Panc1 (cell line): ENCODE measurements at regions not wholly inside any gene's neighbourhood (a gene's known extent, or its start where the extent isn't known, plus 50 kb on each side); places are given as distances from the start of the nearest gene placed in this dataset.

Experiments used
- ATAC-seq: fragments of 200-7000 bp; cut with Tn5 transposase; 2 replicates; pipeline ENCODE4 v1.9.1; 2020; ENCODE audit warnings: mild to moderate bottlenecking, moderate library complexity
- BruUV-seq: library from RNA; stranded (reverse); fragments of 400-500 nt; replicated peaks from 2 replicates; lab custom pipeline; 2021; lab: Mats Ljungman, UMichigan
- CTCF ChIA-PET: fragments of 300-600 bp; sonication (Branson Sonifier 250); formaldehyde crosslinking; loops from one replicate; lab custom pipeline; 2022; ENCODE audit warnings: antibody characterized with exemption; lab: Charles Lee
- POLR2A ChIA-PET: fragments of 300-600 bp; sonication (Branson Sonifier 250); formaldehyde crosslinking; loops from one replicate; lab custom pipeline; 2022; ENCODE audit warnings: antibody characterized with exemption; lab: Charles Lee
- DNase-seq: peaks from one replicate; pipeline ENCODE4 v3.0.0-alpha.2; 2010; ENCODE audit warnings: low read depth, low spot score
- H3K27ac ChIP-seq: 2 replicates; pipeline ENCODE4 v1.5.1; 2011; ENCODE audit warnings: mild to moderate bottlenecking, low read length, inconsistent platforms
- H3K27me3 ChIP-seq: fragments of 200-500 bp; sonication (Bioruptor generic); 2 replicates; pipeline ENCODE4 v1.6.0; 2014; ENCODE audit warnings: low read length, inconsistent platforms; ENCODE audit not compliant: control insufficient read depth, insufficient read depth
- H3K36me3 ChIP-seq: fragments of 200-500 bp; sonication (Bioruptor generic); 2 replicates; pipeline ENCODE4 v1.5.1; 2014; ENCODE audit warnings: inconsistent platforms, mild to moderate bottlenecking, low read length, moderate library complexity; ENCODE audit not compliant: control insufficient read depth, insufficient read depth
- H3K4me1 ChIP-seq: 2 replicates; pipeline ENCODE4 v1.5.1; 2011; ENCODE audit warnings: inconsistent platforms, mild to moderate bottlenecking, low read length, moderate library complexity; ENCODE audit not compliant: control insufficient read depth, insufficient read depth
- H3K4me3 ChIP-seq, 2 experiments: 2 replicates each; pipeline ENCODE4 v1.5.1; 2011 to 2012; ENCODE audit warnings: low read depth in 2 of 2, low read length in 2 of 2, mild to moderate bottlenecking in 2 of 2, inconsistent platforms in 1 of 2, moderate library complexity in 1 of 2
- H3K9me3 ChIP-seq: fragments of 200-500 bp; sonication (Bioruptor generic); 2 replicates; pipeline ENCODE4 v1.5.1; 2014; ENCODE audit warnings: low read depth, mild to moderate bottlenecking, inconsistent platforms, low read length, moderate library complexity; ENCODE audit not compliant: control insufficient read depth, insufficient read depth
- POLR2AphosphoS5 ChIP-seq: IDR thresholded peaks from 2 replicates; pipeline ENCODE4 v1.6.1; 2012; ENCODE audit warnings: mild to moderate bottlenecking, low read depth, low read length, moderate library complexity
- SIN3A ChIP-seq: IDR thresholded peaks from 2 replicates; pipeline ENCODE4 v1.6.1; 2012; ENCODE audit warnings: low read depth, mild to moderate bottlenecking, low read length, moderate library complexity, borderline replicate concordance; ENCODE audit not compliant: insufficient read depth
- TCF7L2 ChIP-seq: IDR thresholded peaks from 2 replicates; pipeline ENCODE4 v1.6.1; 2011; ENCODE audit warnings: mild to moderate bottlenecking, low read depth, low read length, inconsistent platforms
- in situ Hi-C: cut with HindIII; loops from 2 replicates; pipeline ENCODE4 v1.10.0; 2016; ENCODE audit warnings: low sequenced_read_pairs, low pct_unique_long_range_greater_than_20kb
- intact Hi-C: fragments of 100-400 bp; cut with micrococcal nuclease; formaldehyde crosslinking; loops from one replicate; pipeline ENCODE4 v1.10.0; 2022; ENCODE audit not compliant: unreplicated experiment
- TF ChIP-seq, protein P1 (sequence below), 2 experiments: IDR thresholded peaks; 2 replicates each; pipeline ENCODE4 v1.6.1; 2011 to 2012; ENCODE audit warnings: low read depth in 2 of 2, control low read depth in 1 of 2, low read length in 1 of 2, mild to moderate bottlenecking in 1 of 2, moderate library complexity in 1 of 2; ENCODE audit not compliant: insufficient read depth in 1 of 2
- TF ChIP-seq, protein P2 (sequence below): fragments of 450-650 bp; IDR thresholded peaks from 2 replicates; pipeline ENCODE4 v1.5.1; 2017; ENCODE audit warnings: mild to moderate bottlenecking

- H3K27ac ChIP-seq, result no peak overlapping the region
- H3K27me3 ChIP-seq, result no peaks in the 10 kb centered on the region
- H3K9me3 ChIP-seq, result no peaks in the 10 kb centered on the region
- no peak for DNase-seq
- no peaks in the 10 kb centered on the region for H3K36me3 ChIP-seq
- in situ Hi-C loops, result no loop called here
- CTCF ChIA-PET, result no interaction called here
- intact Hi-C loops, result no loop called here
- H3K4me1 ChIP-seq, result no peaks in the 10 kb centered on the region
- no peak for TF ChIP-seq SIN3A
- TF ChIP-seq, protein P1, sequence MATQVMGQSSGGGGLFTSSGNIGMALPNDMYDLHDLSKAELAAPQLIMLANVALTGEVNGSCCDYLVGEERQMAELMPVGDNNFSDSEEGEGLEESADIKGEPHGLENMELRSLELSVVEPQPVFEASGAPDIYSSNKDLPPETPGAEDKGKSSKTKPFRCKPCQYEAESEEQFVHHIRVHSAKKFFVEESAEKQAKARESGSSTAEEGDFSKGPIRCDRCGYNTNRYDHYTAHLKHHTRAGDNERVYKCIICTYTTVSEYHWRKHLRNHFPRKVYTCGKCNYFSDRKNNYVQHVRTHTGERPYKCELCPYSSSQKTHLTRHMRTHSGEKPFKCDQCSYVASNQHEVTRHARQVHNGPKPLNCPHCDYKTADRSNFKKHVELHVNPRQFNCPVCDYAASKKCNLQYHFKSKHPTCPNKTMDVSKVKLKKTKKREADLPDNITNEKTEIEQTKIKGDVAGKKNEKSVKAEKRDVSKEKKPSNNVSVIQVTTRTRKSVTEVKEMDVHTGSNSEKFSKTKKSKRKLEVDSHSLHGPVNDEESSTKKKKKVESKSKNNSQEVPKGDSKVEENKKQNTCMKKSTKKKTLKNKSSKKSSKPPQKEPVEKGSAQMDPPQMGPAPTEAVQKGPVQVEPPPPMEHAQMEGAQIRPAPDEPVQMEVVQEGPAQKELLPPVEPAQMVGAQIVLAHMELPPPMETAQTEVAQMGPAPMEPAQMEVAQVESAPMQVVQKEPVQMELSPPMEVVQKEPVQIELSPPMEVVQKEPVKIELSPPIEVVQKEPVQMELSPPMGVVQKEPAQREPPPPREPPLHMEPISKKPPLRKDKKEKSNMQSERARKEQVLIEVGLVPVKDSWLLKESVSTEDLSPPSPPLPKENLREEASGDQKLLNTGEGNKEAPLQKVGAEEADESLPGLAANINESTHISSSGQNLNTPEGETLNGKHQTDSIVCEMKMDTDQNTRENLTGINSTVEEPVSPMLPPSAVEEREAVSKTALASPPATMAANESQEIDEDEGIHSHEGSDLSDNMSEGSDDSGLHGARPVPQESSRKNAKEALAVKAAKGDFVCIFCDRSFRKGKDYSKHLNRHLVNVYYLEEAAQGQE (IDR thresholded peaks at IDR 0.05; ENCODE audit: insufficient read depth in 1 of 2, low read depth in 2 of 2, low read length in 1 of 2), result no peak
- TF ChIP-seq TCF7L2, result no peak
- ATAC-seq, result no peak
- no peak overlapping the region for H3K4me3 ChIP-seq
- no TSS peak for BruUV-seq
- POLR2A ChIA-PET, result no interaction called here
Measured at GRCh38 chr6:49121970-49122369, 341.1 kb downstream of the MMUT start.

GRCh38 chr6:49118478-49118877, 344.6 kb downstream of the MMUT start:
- Histone ChIP-seq H3K9me3 (no peaks in the 10 kb centered on the region), H3K36me3 (no peaks in the 10 kb centered on the region), H3K27me3 (no peaks in the 10 kb centered on the region), H3K4me1 (no peaks in the 10 kb centered on the region), H3K27ac (no peak overlapping the region), H3K4me3 (no peak overlapping the region)
- ChIA-PET POLR2A (no interaction called here), CTCF (no interaction called here)
- DNase-seq (no peak), ATAC-seq (no peak)
- in situ Hi-C loops (no loop called here), intact Hi-C loops (no loop called here)
- no TSS peak for BruUV-seq
- TF ChIP-seq, protein P1 (IDR thresholded peaks at IDR 0.05; ENCODE audit: insufficient read depth in 1 of 2, low read depth in 2 of 2, low read length in 1 of 2), result no peak
- TF ChIP-seq TCF7L2 (no peak), POLR2AphosphoS5 (no peak), SIN3A (no peak)
- TF ChIP-seq, protein P2, sequence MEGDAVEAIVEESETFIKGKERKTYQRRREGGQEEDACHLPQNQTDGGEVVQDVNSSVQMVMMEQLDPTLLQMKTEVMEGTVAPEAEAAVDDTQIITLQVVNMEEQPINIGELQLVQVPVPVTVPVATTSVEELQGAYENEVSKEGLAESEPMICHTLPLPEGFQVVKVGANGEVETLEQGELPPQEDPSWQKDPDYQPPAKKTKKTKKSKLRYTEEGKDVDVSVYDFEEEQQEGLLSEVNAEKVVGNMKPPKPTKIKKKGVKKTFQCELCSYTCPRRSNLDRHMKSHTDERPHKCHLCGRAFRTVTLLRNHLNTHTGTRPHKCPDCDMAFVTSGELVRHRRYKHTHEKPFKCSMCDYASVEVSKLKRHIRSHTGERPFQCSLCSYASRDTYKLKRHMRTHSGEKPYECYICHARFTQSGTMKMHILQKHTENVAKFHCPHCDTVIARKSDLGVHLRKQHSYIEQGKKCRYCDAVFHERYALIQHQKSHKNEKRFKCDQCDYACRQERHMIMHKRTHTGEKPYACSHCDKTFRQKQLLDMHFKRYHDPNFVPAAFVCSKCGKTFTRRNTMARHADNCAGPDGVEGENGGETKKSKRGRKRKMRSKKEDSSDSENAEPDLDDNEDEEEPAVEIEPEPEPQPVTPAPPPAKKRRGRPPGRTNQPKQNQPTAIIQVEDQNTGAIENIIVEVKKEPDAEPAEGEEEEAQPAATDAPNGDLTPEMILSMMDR, result no peak
